ENCODE measurements at regions not wholly inside any gene's neighbourhood (a gene's known extent, or its start where the extent isn't known, plus 50 kb on each side); places are given as distances from the start of the nearest gene placed in this dataset.

DNA sequence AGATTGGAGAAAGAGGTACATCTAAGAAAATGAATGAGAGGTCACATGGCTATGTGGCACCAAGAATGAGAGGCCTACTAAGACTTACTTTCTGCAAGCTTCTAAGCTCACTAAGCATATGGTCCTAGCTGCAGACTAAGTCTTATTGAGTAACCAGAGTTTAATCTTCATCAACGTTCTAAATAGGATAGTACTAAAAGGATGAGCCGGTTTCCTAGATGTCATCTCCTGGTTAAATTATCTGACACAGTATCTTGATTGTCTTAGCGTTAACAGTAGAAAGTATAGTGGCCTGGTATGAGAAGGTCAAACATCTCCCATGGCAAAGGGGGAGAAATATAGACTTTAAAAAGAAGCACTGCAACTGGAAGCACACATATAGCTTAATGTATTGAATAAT lies 448.1 kb downstream of the PDGFC start:
- Histone ChIP-seq H3K9me3 (no peaks in the 10 kb centered on the region), H3K27ac (no peak overlapping the region), H3K4me1 (no peaks in the 10 kb centered on the region), H3K27me3 (replicated peaks in 1 of 7) (no peaks in the 10 kb centered on the region), H3K4me3 (no peak overlapping the region), H3K36me3 (no peaks in the 10 kb centered on the region)
- DNase-seq: no peak
- intact Hi-C loops (cut with DNase I; ENCODE audit: low total_unique reads): no loop called here
- TF ChIP-seq POLR2AphosphoS5 (IDR thresholded peaks at IDR 0.05) (no peak), POLR2A (IDR thresholded peaks at IDR 0.05) (no peak)
- TF ChIP-seq, protein P1, sequence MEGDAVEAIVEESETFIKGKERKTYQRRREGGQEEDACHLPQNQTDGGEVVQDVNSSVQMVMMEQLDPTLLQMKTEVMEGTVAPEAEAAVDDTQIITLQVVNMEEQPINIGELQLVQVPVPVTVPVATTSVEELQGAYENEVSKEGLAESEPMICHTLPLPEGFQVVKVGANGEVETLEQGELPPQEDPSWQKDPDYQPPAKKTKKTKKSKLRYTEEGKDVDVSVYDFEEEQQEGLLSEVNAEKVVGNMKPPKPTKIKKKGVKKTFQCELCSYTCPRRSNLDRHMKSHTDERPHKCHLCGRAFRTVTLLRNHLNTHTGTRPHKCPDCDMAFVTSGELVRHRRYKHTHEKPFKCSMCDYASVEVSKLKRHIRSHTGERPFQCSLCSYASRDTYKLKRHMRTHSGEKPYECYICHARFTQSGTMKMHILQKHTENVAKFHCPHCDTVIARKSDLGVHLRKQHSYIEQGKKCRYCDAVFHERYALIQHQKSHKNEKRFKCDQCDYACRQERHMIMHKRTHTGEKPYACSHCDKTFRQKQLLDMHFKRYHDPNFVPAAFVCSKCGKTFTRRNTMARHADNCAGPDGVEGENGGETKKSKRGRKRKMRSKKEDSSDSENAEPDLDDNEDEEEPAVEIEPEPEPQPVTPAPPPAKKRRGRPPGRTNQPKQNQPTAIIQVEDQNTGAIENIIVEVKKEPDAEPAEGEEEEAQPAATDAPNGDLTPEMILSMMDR (IDR thresholded peaks at IDR 0.05 in 8 of 11, conservative IDR thresholded peaks at IDR 0.05 in 3 of 11): no peak
- WGBS, 5 donors: 86 to 94% (median 91%) methylated on average over 3 of the region's 3 CpGs

DNA sequence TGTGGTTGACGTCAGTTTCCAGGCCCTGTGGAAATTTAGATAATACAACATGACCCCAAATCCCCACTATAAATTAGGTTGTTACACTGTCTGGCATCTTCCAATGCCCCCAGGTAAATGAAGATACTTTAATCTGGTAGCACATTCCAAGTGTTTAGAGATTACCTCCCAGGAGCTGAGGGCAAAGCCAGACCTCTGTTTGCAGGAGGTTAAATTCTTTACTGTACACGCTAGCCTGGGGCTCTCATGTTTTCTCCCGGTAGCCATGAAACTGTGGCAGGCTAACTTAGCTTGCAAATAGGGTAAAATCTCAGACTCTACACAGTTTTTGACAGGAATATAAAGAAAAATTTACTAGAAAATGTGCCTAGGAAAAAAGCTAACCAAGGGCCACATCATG lies 450.0 kb downstream of the PDGFC start:
- no peaks in the 10 kb centered on the region for H3K4me1 ChIP-seq
- TF ChIP-seq, protein P1 (IDR thresholded peaks at IDR 0.05 in 8 of 11, conservative IDR thresholded peaks at IDR 0.05 in 3 of 11): no peak
- TF ChIP-seq POLR2AphosphoS5 (IDR thresholded peaks at IDR 0.05): no peak
- TF ChIP-seq POLR2A (IDR thresholded peaks at IDR 0.05): no peak
- 81 to 92% (median 90%) methylated on average over 3 of the region's 3 CpGs for WGBS, 5 donors
- DNase-seq: no peak
- H3K4me3 ChIP-seq: no peak overlapping the region
- H3K9me3 ChIP-seq: no peaks in the 10 kb centered on the region
- H3K27me3 ChIP-seq (replicated peaks in 1 of 7): no peaks in the 10 kb centered on the region
- intact Hi-C loops (cut with DNase I; ENCODE audit: low total_unique reads): no loop called here
- no peak overlapping the region for H3K27ac ChIP-seq
- H3K36me3 ChIP-seq: no peaks in the 10 kb centered on the region

DNA sequence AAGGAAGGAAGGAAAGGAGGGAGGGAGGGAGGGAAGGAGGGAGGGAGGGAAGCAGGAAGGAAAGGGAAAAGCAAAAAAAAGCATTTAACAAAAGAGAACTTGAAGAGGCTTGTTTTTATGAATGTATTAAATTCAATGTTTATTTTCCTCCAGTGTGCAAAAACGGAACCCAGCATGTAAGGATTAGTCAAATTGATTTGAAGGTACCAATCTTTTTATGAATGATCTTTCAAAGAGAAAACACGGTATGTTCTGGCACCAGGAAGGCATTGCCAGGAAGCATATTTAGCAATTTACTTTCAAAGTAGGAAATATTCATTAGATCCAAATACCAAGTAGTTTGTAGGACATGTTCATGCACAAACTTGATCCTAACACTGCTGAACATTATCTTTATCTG lies 453.6 kb downstream of the PDGFC start:
- no peak for DNase-seq
- no peak for TF ChIP-seq POLR2AphosphoS5 (IDR thresholded peaks at IDR 0.05)
- TF ChIP-seq, protein P1 (IDR thresholded peaks at IDR 0.05 in 8 of 11, conservative IDR thresholded peaks at IDR 0.05 in 3 of 11): no peak
- TF ChIP-seq POLR2A (IDR thresholded peaks at IDR 0.05): no peak
- WGBS, 5 donors: 72 to 84% (median 77%) methylated on average over 2 of the region's 2 CpGs
- Histone ChIP-seq H3K4me3 (no peak overlapping the region), H3K27ac (no peak overlapping the region), H3K27me3 (replicated peaks in 1 of 7) (no peaks in the 10 kb centered on the region), H3K9me3 (no peaks in the 10 kb centered on the region), H3K36me3 (no peaks in the 10 kb centered on the region), H3K4me1 (no peaks in the 10 kb centered on the region)
- intact Hi-C loops (cut with DNase I; ENCODE audit: low total_unique reads): no loop called here

DNA sequence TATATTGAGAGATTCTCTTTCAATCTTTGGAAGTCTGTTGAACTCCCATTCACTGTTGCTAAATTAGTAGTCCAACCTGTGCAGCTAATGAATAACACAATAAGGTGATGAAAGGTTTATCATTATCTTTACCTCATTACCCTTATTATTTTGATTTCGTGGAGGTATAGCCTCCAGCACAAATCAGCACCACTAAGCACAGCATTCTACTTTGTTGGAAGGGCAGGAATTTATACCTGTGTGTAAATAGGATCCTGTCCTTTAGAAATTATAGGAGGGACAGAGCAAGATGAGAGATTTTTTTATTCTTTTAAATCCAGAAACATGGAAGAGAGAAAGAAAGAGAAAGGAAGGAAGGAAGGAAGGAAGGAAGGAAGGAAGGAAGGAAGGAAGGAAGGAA lies 454.1 kb downstream of the PDGFC start:
- TF ChIP-seq, protein P1 (IDR thresholded peaks at IDR 0.05 in 8 of 11, conservative IDR thresholded peaks at IDR 0.05 in 3 of 11): no peak
- TF ChIP-seq POLR2AphosphoS5 (IDR thresholded peaks at IDR 0.05) (no peak), POLR2A (IDR thresholded peaks at IDR 0.05) (no peak)
- H3K27me3 ChIP-seq (replicated peaks in 1 of 7): no peaks in the 10 kb centered on the region
- H3K4me1 ChIP-seq: no peaks in the 10 kb centered on the region
- 28 to 65% (median 59%) methylated on average over 1 of the region's 1 CpG for WGBS, 5 donors
- DNase-seq: no peak
- H3K4me3 ChIP-seq: no peak overlapping the region
- intact Hi-C loops (cut with DNase I; ENCODE audit: low total_unique reads): no loop called here
- no peaks in the 10 kb centered on the region for H3K36me3 ChIP-seq
- H3K9me3 ChIP-seq: no peaks in the 10 kb centered on the region
- no peak overlapping the region for H3K27ac ChIP-seq

Measured in spleen (tissue), 11 donors.